Choroid plexus epithelial cell (primary cell): ENCODE measurements at regions not wholly inside any gene's neighbourhood (a gene's known extent, or its start where the extent isn't known, plus 50 kb on each side); places are given as distances from the start of the nearest gene placed in this dataset.

Experiments
- DNase-seq: peaks from one replicate; pipeline ENCODE4 v3.0.0-alpha.2; 2010; ENCODE audit warnings: low read depth
- H3K4me3 ChIP-seq: 2 replicates; pipeline ENCODE4 v1.5.1; 2011; ENCODE audit warnings: low read depth, mild to moderate bottlenecking, control low read depth, low read length, moderate library complexity
- CTCF ChIP-seq: conservative IDR thresholded peaks from 2 replicates; pipeline ENCODE4 v1.5.1; 2011; ENCODE audit warnings: low read depth, mild to moderate bottlenecking, control low read depth, inconsistent platforms, low read length, moderate library complexity

- H3K4me3 ChIP-seq = no peak overlapping the region
- no peak for DNase-seq
- no peak for TF ChIP-seq CTCF
Measured at GRCh38 chr2:228866044-228866443, 405.0 kb downstream of the PID1 start.

DNA sequence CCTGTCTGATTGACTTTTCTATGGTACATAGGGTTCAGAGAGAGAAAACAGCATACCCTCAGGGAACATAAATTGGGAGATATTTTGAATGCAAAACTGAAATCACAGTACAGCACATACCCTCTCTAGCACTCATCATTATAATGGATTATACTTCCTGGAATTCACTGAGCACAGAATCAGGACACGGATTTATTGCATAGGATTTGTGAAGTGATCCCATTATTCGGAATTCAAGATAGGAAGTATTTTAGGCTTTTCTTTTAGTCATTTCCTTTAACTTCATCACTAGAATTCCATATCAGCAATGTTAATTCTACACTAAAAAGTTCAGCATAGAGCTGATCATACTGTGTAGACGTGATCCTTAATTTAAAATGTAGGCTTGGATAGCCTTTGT is 407.0 kb downstream of the PID1 start:
- TF ChIP-seq CTCF = no peak
- no peak overlapping the region for H3K4me3 ChIP-seq

GRCh38 chr2:228860601-228861285 is 410.3 kb downstream of the PID1 start:
- H3K4me3 ChIP-seq = no peak overlapping the region
- no peak for TF ChIP-seq CTCF
- no peak for DNase-seq

More for the DNA sequence above, 407.0 kb downstream of the PID1 start:
- no peak for DNase-seq

DNA sequence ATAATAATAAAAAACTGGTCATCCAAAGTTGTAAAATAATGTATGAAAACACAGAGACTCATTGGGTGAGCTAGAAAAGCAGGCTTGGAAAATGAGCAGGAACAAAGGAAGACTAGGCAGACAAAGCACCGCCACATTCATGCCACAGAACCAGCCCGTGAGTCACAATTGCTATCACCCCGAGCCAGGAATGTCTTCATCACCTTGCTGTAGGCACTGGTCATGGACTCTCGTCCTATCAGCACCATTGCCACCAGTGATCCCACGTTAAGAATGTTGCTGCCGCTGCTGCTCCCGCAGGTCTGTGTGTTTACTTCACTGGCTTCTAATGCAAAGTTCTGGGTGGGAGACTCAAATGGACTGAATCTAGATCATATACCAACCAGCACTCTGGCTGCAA is 417.9 kb downstream of the PID1 start:
- no peak for DNase-seq
- TF ChIP-seq CTCF = no peak
- H3K4me3 ChIP-seq = no peak overlapping the region

DNA sequence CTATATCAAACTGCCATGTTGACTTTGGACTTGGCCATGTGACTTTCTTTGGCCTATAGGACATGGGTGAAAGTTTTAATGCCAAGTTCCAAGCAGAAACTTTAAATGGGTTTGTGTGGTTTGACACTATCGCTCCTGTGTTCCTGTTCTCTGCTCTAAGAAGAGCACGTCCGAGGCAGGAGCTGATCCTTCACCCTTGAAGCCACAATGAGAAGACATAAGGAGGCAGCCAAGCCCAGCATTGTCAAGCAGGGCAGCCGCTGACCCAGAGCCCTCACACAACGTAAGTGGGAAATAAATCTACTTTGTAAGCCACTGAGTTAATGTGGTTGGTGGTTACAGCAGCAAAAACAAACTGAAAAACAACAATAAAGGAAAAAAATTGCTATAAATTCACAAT is 422.4 kb downstream of the PID1 start:
- TF ChIP-seq CTCF = no peak
- H3K4me3 ChIP-seq = no peak overlapping the region
- no peak for DNase-seq

GRCh38 chr2:228847684-228848083 is 423.4 kb downstream of the PID1 start:
- no peak overlapping the region for H3K4me3 ChIP-seq
- no peak for TF ChIP-seq CTCF
- DNase-seq = peak; percentile 40

DNA sequence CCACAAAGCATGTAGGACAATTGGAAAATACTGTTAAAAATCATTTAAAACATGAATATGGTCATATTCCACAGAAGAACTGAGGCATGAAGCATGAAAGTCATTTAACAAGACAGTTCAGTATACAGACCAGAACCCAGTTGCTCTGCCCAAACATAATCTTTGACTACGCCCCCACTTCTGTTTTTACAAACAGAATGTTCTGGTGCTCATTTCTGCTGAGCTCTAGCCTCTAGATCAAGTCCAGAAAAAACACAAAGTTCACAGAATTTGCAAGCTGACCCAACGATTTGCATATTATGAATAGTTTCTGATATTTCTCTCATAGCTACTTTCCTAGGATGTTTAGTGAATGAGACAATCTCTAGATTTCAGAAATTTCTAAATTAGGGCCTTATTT is 424.9 kb downstream of the PID1 start:
- DNase-seq = peak; percentile 42
- no peak for TF ChIP-seq CTCF
- H3K4me3 ChIP-seq = no peak overlapping the region
